ENCODE measurements at regions not wholly inside any gene's neighbourhood (a gene's known extent, or its start where the extent isn't known, plus 50 kb on each side); places are given as distances from the start of the nearest gene placed in this dataset.

GRCh38 chr4:129314781-129315180, 218.8 kb downstream of the C4orf33 start:
- TF ChIP-seq CTCF (conservative IDR thresholded peaks at IDR 0.05; ENCODE audit: low read depth, low read length), result no peak
- no peaks in the 10 kb centered on the region for H3K79me2 ChIP-seq (ENCODE audit: insufficient read depth, low read depth)
- no peak overlapping the region for H2AFZ ChIP-seq (ENCODE audit: low read depth)
- no peak overlapping the region for H3K9ac ChIP-seq
- H3K27ac ChIP-seq, result no peak overlapping the region
- no peak overlapping the region for H3K4me3 ChIP-seq (IDR thresholded peaks at IDR 0.05; ENCODE audit: insufficient read depth, low read depth, low read length)
- H3K4me2 ChIP-seq, result no peak overlapping the region
- H3K36me3 ChIP-seq (ENCODE audit: insufficient read depth), result no peaks in the 10 kb centered on the region
- H4K20me1 ChIP-seq (ENCODE audit: insufficient read depth), result no peaks in the 10 kb centered on the region
- H3K4me1 ChIP-seq (ENCODE audit: low read depth, poor library complexity, severe bottlenecking), result no peaks in the 10 kb centered on the region
- no peaks in the 10 kb centered on the region for H3K27me3 ChIP-seq (ENCODE audit: insufficient read depth, low read depth)

- H3K4me1 ChIP-seq (ENCODE audit: low read depth, poor library complexity, severe bottlenecking), result no peaks in the 10 kb centered on the region
- no peaks in the 10 kb centered on the region for H3K79me2 ChIP-seq (ENCODE audit: insufficient read depth, low read depth)
- H3K27me3 ChIP-seq (ENCODE audit: insufficient read depth, low read depth), result no peaks in the 10 kb centered on the region
- no peaks in the 10 kb centered on the region for H3K36me3 ChIP-seq (ENCODE audit: insufficient read depth)
- no peak overlapping the region for H3K27ac ChIP-seq
- no peak overlapping the region for H2AFZ ChIP-seq (ENCODE audit: low read depth)
- TF ChIP-seq CTCF (conservative IDR thresholded peaks at IDR 0.05; ENCODE audit: low read depth, low read length), result no peak
- H4K20me1 ChIP-seq (ENCODE audit: insufficient read depth), result no peaks in the 10 kb centered on the region
- no peak overlapping the region for H3K4me2 ChIP-seq
- no peak overlapping the region for H3K9ac ChIP-seq
- no peak overlapping the region for H3K4me3 ChIP-seq (IDR thresholded peaks at IDR 0.05; ENCODE audit: insufficient read depth, low read depth, low read length)
Measured at GRCh38 chr4:129322920-129323319, 227.0 kb downstream of the C4orf33 start.

GRCh38 chr4:129323658-129324057, 227.7 kb downstream of the C4orf33 start:
- no peak overlapping the region for H3K4me2 ChIP-seq

GRCh38 chr4:129326571-129327460, 230.9 kb downstream of the C4orf33 start:
- Histone ChIP-seq H3K36me3 (ENCODE audit: insufficient read depth) (no peaks in the 10 kb centered on the region), H2AFZ (ENCODE audit: low read depth) (no peak overlapping the region), H3K9ac (no peak overlapping the region), H4K20me1 (ENCODE audit: insufficient read depth) (no peaks in the 10 kb centered on the region), H3K4me2 (no peak overlapping the region), H3K79me2 (ENCODE audit: insufficient read depth, low read depth) (no peaks in the 10 kb centered on the region), H3K4me3 (IDR thresholded peaks at IDR 0.05; ENCODE audit: insufficient read depth, low read depth, low read length) (no peak overlapping the region), H3K4me1 (ENCODE audit: low read depth, poor library complexity, severe bottlenecking) (no peaks in the 10 kb centered on the region), H3K27me3 (ENCODE audit: insufficient read depth, low read depth) (no peaks in the 10 kb centered on the region), H3K27ac (no peak overlapping the region)
- TF ChIP-seq CTCF (conservative IDR thresholded peaks at IDR 0.05; ENCODE audit: low read depth, low read length), result no peak

More at GRCh38 chr4:129323658-129324057, 227.7 kb downstream of the C4orf33 start:
- no peak for TF ChIP-seq CTCF (conservative IDR thresholded peaks at IDR 0.05; ENCODE audit: low read depth, low read length)
- no peaks in the 10 kb centered on the region for H3K27me3 ChIP-seq (ENCODE audit: insufficient read depth, low read depth)
- no peaks in the 10 kb centered on the region for H4K20me1 ChIP-seq (ENCODE audit: insufficient read depth)
- no peaks in the 10 kb centered on the region for H3K79me2 ChIP-seq (ENCODE audit: insufficient read depth, low read depth)
- H3K4me1 ChIP-seq (ENCODE audit: low read depth, poor library complexity, severe bottlenecking), result no peaks in the 10 kb centered on the region
- H3K9ac ChIP-seq, result no peak overlapping the region
- no peak overlapping the region for H3K4me3 ChIP-seq (IDR thresholded peaks at IDR 0.05; ENCODE audit: insufficient read depth, low read depth, low read length)
- no peaks in the 10 kb centered on the region for H3K36me3 ChIP-seq (ENCODE audit: insufficient read depth)
- no peak overlapping the region for H3K27ac ChIP-seq
- no peak overlapping the region for H2AFZ ChIP-seq (ENCODE audit: low read depth)

Data from KMS-11 (cell line).